ENCODE measurements at regions not wholly inside any gene's neighbourhood (a gene's known extent, or its start where the extent isn't known, plus 50 kb on each side); places are given as distances from the start of the nearest gene placed in this dataset.
"Not testable (repeated sequence)": the region's sequence is repeated elsewhere in the genome, so short reads cannot be mapped to it uniquely, and the experiment has no call there.

GRCh38 chr14:28157289-28157869 is 609.2 kb upstream of the FOXG1 start:
- Histone ChIP-seq H3K4me2 (no peak overlapping the region), H3K9me3 (replicated peaks in 1 of 11) (peaks cover 0 to 4% (median 0%) of the 10 kb centered on the region in 11 experiments; a peak in 3 of 22 replicates), H3K27me3 (no peaks in the 10 kb centered on the region), H4K20me1 (no peaks in the 10 kb centered on the region), H3K4me1 (no peaks in the 10 kb centered on the region), H3K9ac (no peak overlapping the region), H3K36me3 (no peaks in the 10 kb centered on the region), H3K27ac (no peak overlapping the region), H3K4me3 (no peak overlapping the region)
- TF ChIP-seq Cebpa-rat (IDR thresholded peaks at IDR 0.05), result no peak

- Histone ChIP-seq H3K27ac (no peak overlapping the region), H3K27me3 (no peaks in the 10 kb centered on the region), H3K4me2 (no peak overlapping the region), H3K9me3 (replicated peaks in 1 of 11) (peaks cover 0 to 4% (median 0%) of the 10 kb centered on the region in 11 experiments; a peak in 3 of 22 replicates), H3K4me1 (no peaks in the 10 kb centered on the region), H3K36me3 (no peaks in the 10 kb centered on the region), H4K20me1 (no peaks in the 10 kb centered on the region), H3K9ac (no peak overlapping the region), H3K4me3 (no peak overlapping the region)
- TF ChIP-seq Cebpa-rat (IDR thresholded peaks at IDR 0.05), result no peak
These were observed 608.4 kb upstream of the FOXG1 start for GRCh38 chr14:28157887-28158791.

- Histone ChIP-seq H3K9me3 (replicated peaks in 1 of 11) (peaks cover 0 to 4% (median 0%) of the 10 kb centered on the region in 11 experiments; a peak in 3 of 22 replicates), H3K4me1 (no peaks in the 10 kb centered on the region), H3K36me3 (no peaks in the 10 kb centered on the region), H3K4me3 (no peak overlapping the region), H4K20me1 (no peaks in the 10 kb centered on the region), H3K4me2 (no peak overlapping the region), H3K9ac (no peak overlapping the region), H3K27me3 (no peaks in the 10 kb centered on the region), H3K27ac (no peak overlapping the region)
- TF ChIP-seq Cebpa-rat (IDR thresholded peaks at IDR 0.05), result no peak
These were observed 605.5 kb upstream of the FOXG1 start for GRCh38 chr14:28161040-28161439.

GRCh38 chr14:28163233-28163632 is 603.4 kb upstream of the FOXG1 start:
- Histone ChIP-seq H3K9me3 (replicated peaks in 1 of 11) (peaks cover 0 to 3% (median 0%) of the 10 kb centered on the region in 11 experiments; a peak in 2 of 22 replicates), H3K4me3 (no peak overlapping the region), H3K36me3 (no peaks in the 10 kb centered on the region), H4K20me1 (no peaks in the 10 kb centered on the region), H3K27me3 (no peaks in the 10 kb centered on the region), H3K4me1 (no peaks in the 10 kb centered on the region), H3K4me2 (no peak overlapping the region), H3K27ac (no peak overlapping the region), H3K9ac (no peak overlapping the region)
- no peak for TF ChIP-seq Cebpa-rat (IDR thresholded peaks at IDR 0.05)

GRCh38 chr14:28163897-28164296 is 602.7 kb upstream of the FOXG1 start:
- H3K27ac ChIP-seq, result no peak overlapping the region
- H3K27me3 ChIP-seq, result no peaks in the 10 kb centered on the region
- no peaks in the 10 kb centered on the region; a peak in 1 of 22 replicates for H3K9me3 ChIP-seq (replicated peaks in 1 of 11)
- H3K4me3 ChIP-seq, result no peak overlapping the region
- TF ChIP-seq Cebpa-rat (IDR thresholded peaks at IDR 0.05), result no peak
- no peaks in the 10 kb centered on the region for H3K36me3 ChIP-seq
- H3K4me2 ChIP-seq, result no peak overlapping the region
- no peaks in the 10 kb centered on the region for H3K4me1 ChIP-seq
- H3K9ac ChIP-seq, result no peak overlapping the region
- H4K20me1 ChIP-seq, result no peaks in the 10 kb centered on the region

GRCh38 chr14:28187902-28188830 is 578.4 kb upstream of the FOXG1 start:
- H3K36me3 ChIP-seq; H3K4me2 ChIP-seq; H3K4me1 ChIP-seq; H4K20me1 ChIP-seq; H3K9ac ChIP-seq; H3K9me3 ChIP-seq (replicated peaks in 1 of 11); H3K4me3 ChIP-seq; H3K27ac ChIP-seq; H3K27me3 ChIP-seq: not testable (repeated sequence)

GRCh38 chr14:28196878-28197277 is 569.7 kb upstream of the FOXG1 start:
- Histone ChIP-seq H3K27ac (no peak overlapping the region), H3K4me2 (no peak overlapping the region), H4K20me1 (no peaks in the 10 kb centered on the region), H3K4me1 (no peaks in the 10 kb centered on the region), H3K9ac (no peak overlapping the region), H3K36me3 (no peaks in the 10 kb centered on the region), H3K4me3 (no peak overlapping the region), H3K27me3 (no peaks in the 10 kb centered on the region), H3K9me3 (replicated peaks in 1 of 11) (no peaks in the 10 kb centered on the region)
- no peak for TF ChIP-seq Cebpa-rat (IDR thresholded peaks at IDR 0.05)

GRCh38 chr14:28220391-28220790 is 546.2 kb upstream of the FOXG1 start:
- Histone ChIP-seq H3K27me3 (no peaks in the 10 kb centered on the region), H3K36me3 (no peaks in the 10 kb centered on the region), H3K4me1 (no peaks in the 10 kb centered on the region), H3K4me3 (no peak overlapping the region), H3K9ac (no peak overlapping the region), H3K27ac (no peak overlapping the region), H3K9me3 (replicated peaks in 1 of 11) (no peaks in the 10 kb centered on the region), H3K4me2 (no peak overlapping the region), H4K20me1 (no peaks in the 10 kb centered on the region)
- no peak for TF ChIP-seq Cebpa-rat (IDR thresholded peaks at IDR 0.05)

GRCh38 chr14:28240909-28241308 is 525.7 kb upstream of the FOXG1 start:
- H3K27me3 ChIP-seq, result no peaks in the 10 kb centered on the region
- H3K9me3 ChIP-seq (replicated peaks in 1 of 11), result peaks cover 0 to 17% (median 5%) of the 10 kb centered on the region in 11 experiments; a peak in 5 of 22 replicates

More at GRCh38 chr14:28240909-28241308, 525.7 kb upstream of the FOXG1 start:
- no peak for TF ChIP-seq Cebpa-rat (IDR thresholded peaks at IDR 0.05)
- no peak overlapping the region for H3K9ac ChIP-seq
- no peaks in the 10 kb centered on the region for H3K4me1 ChIP-seq
- no peaks in the 10 kb centered on the region for H4K20me1 ChIP-seq
- no peaks in the 10 kb centered on the region for H3K36me3 ChIP-seq
- no peak overlapping the region for H3K27ac ChIP-seq
- H3K4me2 ChIP-seq, result no peak overlapping the region
- H3K4me3 ChIP-seq, result no peak overlapping the region
